Activated gamma-delta T cell treated with Interleukin-2 at 50 U/mL for 16 hours (primary cell): ENCODE measurements at regions not wholly inside any gene's neighbourhood (a gene's known extent, or its start where the extent isn't known, plus 50 kb on each side); places are given as distances from the start of the nearest gene placed in this dataset.

Experiments
- DNase-seq: peaks from one replicate; pipeline ENCODE4 v3.0.0-alpha.2; 2020

GRCh38 chr9:99282406-99282805, 60.3 kb downstream of the SEC61B start:
- DNase-seq = no peak

DNA sequence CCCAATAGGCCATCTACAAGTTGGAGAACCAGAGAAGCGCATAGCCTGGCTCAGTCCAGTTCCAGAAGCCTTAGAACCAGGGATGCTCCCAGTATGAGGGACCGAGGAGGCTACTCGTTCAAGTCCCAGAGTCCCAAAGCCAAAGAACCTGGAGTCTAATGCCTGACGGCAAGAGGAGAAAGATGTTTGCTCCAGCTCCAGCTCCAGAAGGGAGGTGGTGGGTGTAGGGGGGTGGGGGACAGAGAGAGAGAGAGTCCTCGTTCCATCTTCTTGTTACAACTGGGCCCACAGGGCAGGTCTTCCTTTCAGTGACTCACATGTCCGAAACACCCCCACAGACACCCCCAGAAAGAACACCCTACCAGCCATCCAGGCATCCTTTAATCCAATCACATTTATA, 63.9 kb downstream of the SEC61B start:
- DNase-seq = no peak

DNA sequence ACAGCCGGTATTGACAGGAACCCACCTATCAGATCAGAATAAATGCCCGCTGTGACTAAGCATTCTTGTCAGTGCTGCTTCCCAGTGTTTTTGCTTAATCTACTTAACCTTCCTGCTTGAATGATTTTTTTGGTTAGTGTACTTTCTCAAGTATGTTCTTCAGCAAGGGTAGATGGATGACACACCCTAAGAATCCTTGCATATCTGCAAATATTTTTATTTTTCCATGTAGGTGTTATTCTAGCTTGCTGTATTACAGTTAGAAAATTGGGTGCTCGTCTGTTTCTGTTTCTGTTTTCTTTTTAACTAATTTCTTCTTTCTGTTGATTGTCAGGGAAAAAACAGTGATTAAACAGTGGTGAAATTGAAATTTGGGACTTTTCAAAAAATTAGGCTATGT, 64.5 kb downstream of the SEC61B start:
- DNase-seq = no peak

GRCh38 chr9:99287641-99288040, 65.6 kb downstream of the SEC61B start:
- no peak for DNase-seq

DNA sequence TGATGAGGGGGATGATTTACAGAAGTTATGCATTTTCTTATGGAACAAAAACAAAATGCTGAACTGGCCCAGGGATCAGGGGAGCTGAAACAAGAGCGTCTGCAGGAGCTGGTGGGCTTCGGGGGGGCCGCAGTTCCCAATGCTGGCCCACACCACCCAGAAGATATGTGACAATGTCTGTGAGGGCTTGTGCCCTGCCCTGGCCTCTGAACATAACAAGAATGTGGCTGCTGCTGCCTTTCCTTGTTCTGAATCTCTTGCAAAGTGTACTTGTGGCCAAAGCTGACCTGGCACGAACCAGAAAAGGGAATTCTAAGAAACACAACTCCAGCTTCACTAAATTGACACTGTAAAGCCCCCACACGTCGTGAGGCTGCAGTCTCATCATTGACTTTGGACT, 66.7 kb downstream of the SEC61B start:
- no peak for DNase-seq

DNA sequence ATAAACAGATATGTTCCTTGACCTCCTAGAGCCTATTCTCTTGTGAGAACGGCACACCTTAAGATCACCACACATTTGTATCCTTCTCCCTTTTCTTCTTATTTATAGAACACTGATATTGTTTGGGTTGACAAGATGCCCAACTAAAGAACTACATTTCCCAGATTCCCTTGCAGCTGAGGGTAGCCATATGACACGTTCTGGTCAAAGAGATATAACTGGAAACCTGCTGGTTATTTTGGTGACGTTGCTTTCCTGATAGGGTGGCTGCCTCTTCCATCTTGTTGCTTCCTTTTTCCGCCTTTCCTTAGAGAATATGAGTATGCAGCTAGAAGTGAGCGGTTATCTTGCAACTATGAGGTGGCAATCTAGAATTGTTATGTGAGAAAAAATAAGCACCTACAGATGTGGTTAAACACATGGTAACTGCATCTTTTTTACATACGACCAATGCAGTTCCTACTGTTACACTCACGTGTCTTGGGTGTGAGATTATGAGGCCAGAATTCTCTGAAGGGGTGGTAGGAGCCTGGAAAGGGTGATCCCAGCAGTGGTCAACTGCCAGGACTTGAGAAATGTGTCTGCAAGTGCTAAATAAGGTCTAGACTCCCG, 72.9 kb downstream of the SEC61B start:
- DNase-seq = no peak

GRCh38 chr9:99296291-99296951, 74.3 kb downstream of the SEC61B start:
- peak; percentile 19 for DNase-seq

DNA sequence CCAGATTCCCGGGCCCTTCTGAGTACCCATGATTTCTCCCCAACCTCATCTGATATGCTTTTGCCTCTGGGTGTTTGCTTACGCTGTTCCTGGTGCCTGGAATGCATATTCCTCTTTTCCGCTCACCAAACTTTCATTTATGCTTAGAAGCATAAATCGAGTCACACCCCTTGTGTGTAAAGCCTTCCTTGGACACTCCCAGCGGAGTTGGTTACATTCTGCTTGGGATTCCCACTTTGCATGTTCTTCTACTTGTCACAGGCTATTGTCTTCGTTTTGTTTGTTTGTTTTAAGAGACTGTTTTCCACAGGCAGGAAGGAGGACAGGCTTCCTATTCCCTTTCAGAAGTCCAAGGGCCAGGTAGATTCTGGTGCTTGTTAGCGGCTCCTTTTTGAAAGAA, 76.5 kb downstream of the SEC61B start:
- no peak for DNase-seq

GRCh38 chr9:99299211-99300102, 77.4 kb downstream of the SEC61B start:
- DNase-seq = no peak

DNA sequence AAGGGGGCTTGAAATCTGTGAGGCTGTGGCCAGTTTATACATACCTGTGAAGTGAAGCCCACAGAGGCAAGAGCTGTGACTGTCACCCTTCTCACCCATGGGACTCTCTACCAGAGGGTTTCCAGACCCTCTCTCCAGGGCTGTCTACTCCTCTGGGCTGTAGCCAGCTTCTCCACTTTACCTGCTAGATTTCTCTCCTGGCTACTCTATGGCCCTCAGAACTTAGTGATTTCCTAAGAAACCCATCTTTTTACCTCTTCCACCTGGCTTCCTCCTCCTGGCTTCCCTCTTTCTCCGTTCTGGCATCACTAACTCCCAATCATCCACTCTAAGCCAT, 78.0 kb downstream of the SEC61B start:
- DNase-seq = no peak

- no peak for DNase-seq
Observed at GRCh38 chr9:99300603-99301002, 78.5 kb downstream of the SEC61B start.

GRCh38 chr9:99303177-99303576, 81.1 kb downstream of the SEC61B start:
- no peak for DNase-seq

DNA sequence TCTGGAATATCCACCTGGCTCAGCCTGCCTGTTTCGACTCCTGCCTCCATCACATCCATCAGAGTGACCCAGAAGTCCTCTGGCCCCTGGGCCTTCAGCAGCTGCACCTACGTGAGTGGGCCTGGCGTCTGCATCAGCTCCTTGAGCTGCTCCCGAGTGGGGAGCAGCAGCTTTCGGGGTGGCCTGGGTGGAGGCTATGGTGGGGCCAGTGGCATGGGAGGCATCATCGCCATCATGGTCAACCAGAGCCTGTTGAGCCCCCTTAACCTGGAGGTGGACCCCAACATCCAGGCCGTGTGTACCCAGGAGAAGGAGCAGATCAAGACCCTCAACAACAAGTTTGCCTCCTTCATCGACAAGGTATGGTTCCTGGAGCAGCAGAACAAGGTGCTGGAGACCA, 83.0 kb downstream of the SEC61B start:
- no peak for DNase-seq

DNA sequence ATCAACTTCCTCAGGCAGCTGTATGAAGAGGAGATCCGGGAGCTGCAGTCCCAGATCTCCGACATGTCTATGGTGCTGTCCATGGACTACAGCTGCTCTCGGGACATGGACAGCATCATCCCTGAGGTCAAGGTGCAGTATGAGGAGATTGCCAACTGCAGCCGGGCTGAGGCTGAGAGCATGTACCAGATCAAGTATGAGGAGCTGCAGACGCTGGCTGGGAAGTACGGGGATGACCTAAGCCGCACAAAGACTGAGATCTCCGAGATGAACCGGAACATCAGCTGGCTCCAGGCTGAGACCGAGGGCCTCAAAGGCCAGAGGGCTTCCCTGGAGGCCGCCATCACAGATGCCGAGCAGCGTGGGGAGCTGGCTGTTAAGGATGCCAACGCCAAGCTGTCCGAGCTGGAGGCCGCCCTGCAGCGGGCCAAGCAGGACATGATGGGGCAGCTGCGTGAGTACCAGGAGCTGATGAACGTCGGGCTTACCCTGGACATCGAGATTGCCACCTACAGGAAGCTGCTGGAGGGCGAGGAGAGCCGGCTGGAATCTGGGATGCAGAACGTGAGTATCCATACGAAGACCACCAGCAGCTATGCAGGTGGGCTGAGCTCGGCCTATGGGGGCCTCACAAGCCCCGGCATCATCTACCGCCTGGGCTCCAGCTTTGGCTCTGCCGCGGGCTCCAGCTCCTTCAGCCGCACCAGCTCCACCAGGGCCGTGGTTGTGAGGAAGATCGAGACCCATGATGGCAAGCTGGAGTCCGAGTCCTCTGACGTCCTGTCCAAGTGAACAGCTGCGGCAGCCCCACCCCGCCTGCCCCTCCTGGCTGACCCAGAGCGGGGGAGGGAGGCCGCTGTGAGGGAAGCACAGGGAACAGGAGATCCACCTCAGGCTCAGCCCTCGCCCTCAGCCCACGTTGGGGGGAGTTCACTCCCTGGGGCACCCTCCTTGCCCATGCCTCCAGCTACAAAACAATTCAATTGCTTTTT, 84.0 kb downstream of the SEC61B start:
- no peak for DNase-seq

- no peak for DNase-seq
Observed at GRCh38 chr9:99307851-99308250, 85.8 kb downstream of the SEC61B start.

DNA sequence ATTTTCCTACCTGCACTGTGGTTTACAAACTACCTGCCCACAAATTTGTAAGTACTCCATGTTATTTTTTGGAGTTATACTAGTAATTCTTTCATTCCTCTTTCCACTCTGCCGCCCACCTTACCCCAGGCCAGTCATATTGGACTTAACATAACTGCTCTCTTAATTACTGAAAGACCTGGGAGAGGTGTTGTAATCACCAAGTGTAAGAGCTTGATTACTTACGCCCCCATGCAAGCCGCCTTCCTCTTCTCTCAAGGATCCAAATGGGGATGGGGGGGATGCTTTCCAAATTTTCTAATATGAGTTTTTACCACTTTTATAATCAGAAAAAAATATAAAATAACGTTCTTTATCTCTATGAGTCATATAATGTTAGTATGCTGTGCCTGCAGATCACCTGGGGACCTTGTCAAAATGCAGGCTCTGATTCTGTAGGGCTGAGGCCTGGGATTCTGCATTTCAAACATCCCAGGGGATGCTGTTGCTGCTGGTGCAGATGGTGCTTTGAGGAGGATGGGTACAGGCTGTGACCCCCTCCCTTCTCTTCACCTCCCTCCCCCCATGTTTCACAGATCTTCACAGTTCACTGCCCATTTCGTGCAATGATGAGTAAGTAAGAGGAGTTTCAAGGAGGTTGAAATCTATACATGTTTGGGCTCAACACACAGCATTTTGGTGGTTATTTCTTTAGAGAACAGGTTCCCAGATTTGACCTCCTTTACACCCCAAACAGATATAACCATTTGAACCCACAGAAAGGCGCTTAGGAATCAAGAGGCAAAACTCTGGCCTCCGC, 87.3 kb downstream of the SEC61B start:
- no peak for DNase-seq

DNA sequence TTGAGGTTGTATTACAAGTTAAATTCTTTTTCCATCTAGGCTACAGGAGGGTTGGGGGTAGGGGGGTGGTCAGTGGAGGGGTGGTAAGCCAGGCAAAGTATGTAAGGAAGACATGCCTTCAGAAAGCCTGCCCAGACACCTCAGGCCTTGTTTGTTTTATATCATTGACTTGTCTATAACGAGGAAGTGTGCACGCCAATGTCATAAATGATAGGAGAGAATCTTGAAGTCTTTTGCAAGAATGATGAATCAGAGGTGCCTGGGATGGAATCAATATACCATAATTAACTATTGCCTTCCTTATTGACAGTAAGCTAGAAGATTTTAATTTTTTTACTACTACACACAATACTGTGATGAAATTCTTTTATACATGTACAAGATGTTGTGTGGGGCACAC, 90.7 kb downstream of the SEC61B start:
- DNase-seq = no peak

- DNase-seq = no peak
Observed at GRCh38 chr9:99319048-99319447, 97.0 kb downstream of the SEC61B start.

- no peak for DNase-seq
Observed at GRCh38 chr9:99322299-99322698, 100.2 kb downstream of the SEC61B start.

GRCh38 chr9:99326112-99326916, 104.2 kb downstream of the SEC61B start:
- DNase-seq = no peak

DNA sequence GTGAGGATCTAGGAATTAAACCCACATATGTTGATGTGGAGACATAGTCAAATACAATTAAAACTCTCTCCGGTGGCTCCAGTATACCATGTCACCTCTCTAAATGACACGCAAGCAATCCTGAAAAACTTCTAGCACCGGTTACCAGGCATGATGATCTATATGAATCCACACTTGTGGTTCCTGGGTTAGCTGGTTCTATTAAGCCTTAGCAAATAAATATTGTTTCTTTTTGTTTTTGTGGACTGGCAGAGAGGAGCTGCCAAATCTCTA, 104.8 kb downstream of the SEC61B start:
- no peak for DNase-seq
